ENCODE measurements at regions not wholly inside any gene's neighbourhood (a gene's known extent, or its start where the extent isn't known, plus 50 kb on each side); places are given as distances from the start of the nearest gene placed in this dataset.

DNA sequence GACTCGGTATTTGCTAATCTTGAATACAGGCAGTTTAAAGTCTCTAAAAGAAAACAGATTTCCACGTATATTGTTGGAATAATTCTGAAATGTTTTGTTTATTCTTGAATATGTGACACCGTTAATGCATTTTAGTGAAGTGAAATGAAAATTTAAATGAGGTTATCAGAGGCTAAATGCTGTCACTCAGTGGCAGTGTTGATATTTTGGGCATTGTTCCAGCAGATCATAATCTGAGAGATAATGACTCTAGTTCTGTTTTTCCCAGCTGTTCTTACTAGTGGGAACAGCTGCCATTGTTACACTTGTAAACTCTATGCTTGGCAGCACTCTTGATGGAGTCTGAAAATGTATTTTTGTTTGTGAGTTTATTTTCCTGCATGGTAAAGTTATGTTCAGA, 365.6 kb upstream of the SLC10A2 start:
- DNase-seq (ENCODE audit: low spot score in 2 of 2) = no peak
- no peak overlapping the region for H3K4me3 ChIP-seq
- H3K36me3 ChIP-seq = no peaks in the 10 kb centered on the region
- no peaks in the 10 kb centered on the region for H3K4me1 ChIP-seq
- H3K27me3 ChIP-seq = no peaks in the 10 kb centered on the region
- H3K9me3 ChIP-seq = no peaks in the 10 kb centered on the region
- TF ChIP-seq, protein P1, sequence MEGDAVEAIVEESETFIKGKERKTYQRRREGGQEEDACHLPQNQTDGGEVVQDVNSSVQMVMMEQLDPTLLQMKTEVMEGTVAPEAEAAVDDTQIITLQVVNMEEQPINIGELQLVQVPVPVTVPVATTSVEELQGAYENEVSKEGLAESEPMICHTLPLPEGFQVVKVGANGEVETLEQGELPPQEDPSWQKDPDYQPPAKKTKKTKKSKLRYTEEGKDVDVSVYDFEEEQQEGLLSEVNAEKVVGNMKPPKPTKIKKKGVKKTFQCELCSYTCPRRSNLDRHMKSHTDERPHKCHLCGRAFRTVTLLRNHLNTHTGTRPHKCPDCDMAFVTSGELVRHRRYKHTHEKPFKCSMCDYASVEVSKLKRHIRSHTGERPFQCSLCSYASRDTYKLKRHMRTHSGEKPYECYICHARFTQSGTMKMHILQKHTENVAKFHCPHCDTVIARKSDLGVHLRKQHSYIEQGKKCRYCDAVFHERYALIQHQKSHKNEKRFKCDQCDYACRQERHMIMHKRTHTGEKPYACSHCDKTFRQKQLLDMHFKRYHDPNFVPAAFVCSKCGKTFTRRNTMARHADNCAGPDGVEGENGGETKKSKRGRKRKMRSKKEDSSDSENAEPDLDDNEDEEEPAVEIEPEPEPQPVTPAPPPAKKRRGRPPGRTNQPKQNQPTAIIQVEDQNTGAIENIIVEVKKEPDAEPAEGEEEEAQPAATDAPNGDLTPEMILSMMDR (IDR thresholded peaks at IDR 0.05) = no peak
- intact Hi-C loops (cut with DNase I) = no loop called here
- H3K27ac ChIP-seq = no peak overlapping the region

DNA sequence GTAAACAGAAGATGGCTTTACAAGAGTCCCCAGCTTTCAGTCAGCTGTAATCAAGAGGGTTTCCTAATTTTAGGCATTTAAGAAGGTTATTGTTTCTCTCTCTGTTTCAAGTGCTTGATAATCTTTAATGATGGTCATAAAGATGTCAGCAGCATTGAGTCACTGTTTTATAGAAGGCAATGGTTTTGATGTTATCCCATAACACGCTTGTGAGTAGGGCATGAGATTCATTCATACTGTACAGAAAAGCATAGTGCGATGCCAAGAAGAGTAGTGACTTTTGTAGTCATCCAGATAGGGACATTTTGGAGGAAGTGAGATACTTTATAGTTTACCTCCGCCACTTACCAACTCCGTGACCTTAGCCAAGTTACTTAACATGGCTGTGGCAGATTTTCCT, 364.2 kb upstream of the SLC10A2 start:
- TF ChIP-seq, protein P1 (IDR thresholded peaks at IDR 0.05) = no peak
- Histone ChIP-seq H3K9me3 (no peaks in the 10 kb centered on the region), H3K4me3 (no peak overlapping the region), H3K27ac (no peak overlapping the region), H3K4me1 (no peaks in the 10 kb centered on the region), H3K27me3 (no peaks in the 10 kb centered on the region), H3K36me3 (no peaks in the 10 kb centered on the region)
- intact Hi-C loops (cut with DNase I) = no loop called here
- DNase-seq (ENCODE audit: low spot score in 2 of 2) = no peak

GRCh38 chr13:103410002-103410401, 343.8 kb upstream of the SLC10A2 start:
- no peak overlapping the region for H3K27ac ChIP-seq
- H3K36me3 ChIP-seq = no peaks in the 10 kb centered on the region
- no peaks in the 10 kb centered on the region for H3K9me3 ChIP-seq
- intact Hi-C loops (cut with DNase I) = no loop called here
- no peaks in the 10 kb centered on the region for H3K27me3 ChIP-seq
- H3K4me1 ChIP-seq = no peaks in the 10 kb centered on the region
- no peak overlapping the region for H3K4me3 ChIP-seq
- DNase-seq (ENCODE audit: low spot score in 2 of 2) = no peak
- TF ChIP-seq, protein P1 (IDR thresholded peaks at IDR 0.05) = no peak

GRCh38 chr13:103406967-103407366, 340.8 kb upstream of the SLC10A2 start:
- Histone ChIP-seq H3K9me3 (no peaks in the 10 kb centered on the region), H3K27ac (no peak overlapping the region), H3K4me1 (no peaks in the 10 kb centered on the region), H3K27me3 (no peaks in the 10 kb centered on the region), H3K4me3 (no peak overlapping the region), H3K36me3 (no peaks in the 10 kb centered on the region)
- intact Hi-C loops (cut with DNase I) = no loop called here
- no peak for DNase-seq (ENCODE audit: low spot score in 2 of 2)
- TF ChIP-seq, protein P1 (IDR thresholded peaks at IDR 0.05) = no peak

- H3K9me3 ChIP-seq = no peaks in the 10 kb centered on the region
- intact Hi-C loops (cut with DNase I) = no loop called here
- no peaks in the 10 kb centered on the region for H3K36me3 ChIP-seq
- no peaks in the 10 kb centered on the region for H3K27me3 ChIP-seq
- H3K27ac ChIP-seq = no peak overlapping the region
- no peak overlapping the region for H3K4me3 ChIP-seq
- TF ChIP-seq, protein P1 (IDR thresholded peaks at IDR 0.05) = no peak
- no peak for DNase-seq (ENCODE audit: low spot score in 2 of 2)
- H3K4me1 ChIP-seq = no peaks in the 10 kb centered on the region
These were observed 339.1 kb upstream of the SLC10A2 start for GRCh38 chr13:103405297-103405696.

GRCh38 chr13:103403814-103404213, 337.6 kb upstream of the SLC10A2 start:
- H3K27ac ChIP-seq = no peak overlapping the region
- H3K27me3 ChIP-seq = no peaks in the 10 kb centered on the region
- no peak for DNase-seq (ENCODE audit: low spot score in 2 of 2)
- TF ChIP-seq, protein P1 (IDR thresholded peaks at IDR 0.05) = no peak
- no peak overlapping the region for H3K4me3 ChIP-seq
- H3K9me3 ChIP-seq = no peaks in the 10 kb centered on the region
- no peaks in the 10 kb centered on the region for H3K36me3 ChIP-seq
- intact Hi-C loops (cut with DNase I) = no loop called here
- no peaks in the 10 kb centered on the region for H3K4me1 ChIP-seq

All from ascending aorta (tissue), 2 donors.